ENCODE measurements at regions not wholly inside any gene's neighbourhood (a gene's known extent, or its start where the extent isn't known, plus 50 kb on each side); places are given as distances from the start of the nearest gene placed in this dataset.

- TF ChIP-seq POLR2A (IDR thresholded peaks at IDR 0.05) (no peak), CTCF (IDR thresholded peaks at IDR 0.05) (no peak), POLR2AphosphoS5 (IDR thresholded peaks at IDR 0.05) (no peak)
Measured at GRCh38 chr12:4154672-4155225, 118.8 kb upstream of the CCND2 start.
